ENCODE measurements at regions not wholly inside any gene's neighbourhood (a gene's known extent, or its start where the extent isn't known, plus 50 kb on each side); places are given as distances from the start of the nearest gene placed in this dataset.

- TF ChIP-seq ZFP3 (CRISPR knock-in tag; IDR thresholded peaks at IDR 0.05): no peak
- ATAC-seq: no peak
Measured at GRCh38 chr20:10877342-10877741, 203.5 kb upstream of the JAG1 start.

- ATAC-seq: no peak
- TF ChIP-seq BACH2 (CRISPR knock-in tag; IDR thresholded peaks at IDR 0.05; ENCODE audit: borderline replicate concordance) (no peak), TSHZ2 (CRISPR knock-in tag; IDR thresholded peaks at IDR 0.05) (no peak), OSR1 (CRISPR knock-in tag; IDR thresholded peaks at IDR 0.05) (no peak)
Measured at GRCh38 chr20:10883166-10883565, 209.4 kb upstream of the JAG1 start.

- TF ChIP-seq PATZ1 (CRISPR knock-in tag; IDR thresholded peaks at IDR 0.05; ENCODE audit: borderline replicate concordance) (no peak), ZFP3 (CRISPR knock-in tag; IDR thresholded peaks at IDR 0.05) (no peak), SNAI2 (CRISPR knock-in tag; IDR thresholded peaks at IDR 0.05) (no peak), CREB5 (CRISPR knock-in tag; IDR thresholded peaks at IDR 0.05; ENCODE audit: low read depth) (no peak), RARB (CRISPR knock-in tag; IDR thresholded peaks at IDR 0.05) (no peak), TSHZ2 (CRISPR knock-in tag; IDR thresholded peaks at IDR 0.05) (no peak), ARNTL (CRISPR knock-in tag; IDR thresholded peaks at IDR 0.05; ENCODE audit: borderline replicate concordance, low read depth) (no peak), POU6F1 (CRISPR knock-in tag; IDR thresholded peaks at IDR 0.05; ENCODE audit: borderline replicate concordance, low read depth) (no peak), ISL1 (CRISPR knock-in tag; IDR thresholded peaks at IDR 0.05) (no peak), GLIS3 (CRISPR knock-in tag; IDR thresholded peaks at IDR 0.05) (no peak), TCF4 (CRISPR knock-in tag; IDR thresholded peaks at IDR 0.05; ENCODE audit: borderline replicate concordance) (no peak), PPARA (CRISPR knock-in tag; IDR thresholded peaks at IDR 0.05; ENCODE audit: borderline replicate concordance) (no peak), ZC3H10 (CRISPR knock-in tag; IDR thresholded peaks at IDR 0.05) (no peak), CSRNP3 (CRISPR knock-in tag; IDR thresholded peaks at IDR 0.05) (no peak), ZNF8 (CRISPR knock-in tag; IDR thresholded peaks at IDR 0.05) (no peak), CSDC2 (CRISPR knock-in tag; IDR thresholded peaks at IDR 0.05) (no peak), BACH2 (CRISPR knock-in tag; IDR thresholded peaks at IDR 0.05; ENCODE audit: borderline replicate concordance) (no peak), ESRRG (CRISPR knock-in tag; IDR thresholded peaks at IDR 0.05) (no peak), ZNF565 (CRISPR knock-in tag; conservative IDR thresholded peaks at IDR 0.05; ENCODE audit: low read depth) (no peak)
- ATAC-seq: no peak
Measured at GRCh38 chr20:10893321-10893720, 219.5 kb upstream of the JAG1 start.
